ENCODE measurements at regions not wholly inside any gene's neighbourhood (a gene's known extent, or its start where the extent isn't known, plus 50 kb on each side); places are given as distances from the start of the nearest gene placed in this dataset.

DNA sequence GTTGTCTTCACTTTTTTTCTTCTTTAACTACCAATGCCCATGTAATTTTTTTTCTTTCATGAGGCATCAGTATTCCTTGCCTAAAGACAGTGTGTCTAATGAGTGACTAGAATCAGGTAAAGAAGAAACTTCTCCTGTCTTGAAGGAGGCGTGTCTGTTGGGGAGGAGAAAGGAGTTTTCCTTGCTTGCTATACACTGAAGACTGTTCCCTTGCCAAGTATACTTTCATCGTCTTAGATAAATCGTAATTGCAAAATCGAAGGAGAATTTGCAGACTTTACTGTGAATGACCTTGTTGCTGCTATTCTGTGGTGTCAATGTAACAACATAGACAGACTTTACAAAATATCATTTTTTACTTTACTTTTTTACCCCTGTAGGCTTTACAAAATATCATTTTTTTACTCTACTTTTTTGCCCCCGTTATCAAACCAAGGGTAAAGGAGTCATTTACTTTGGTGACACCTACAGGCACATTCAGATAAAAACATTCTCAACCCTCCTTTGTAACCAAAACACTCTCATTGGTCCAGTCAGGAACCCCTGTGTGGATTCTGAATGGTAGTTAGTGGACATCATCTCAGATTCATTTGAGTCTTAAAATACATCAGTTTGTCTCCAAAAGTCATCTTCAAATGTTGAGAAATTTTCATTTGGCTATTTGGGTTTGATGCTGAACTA, 232.4 kb downstream of the AHR start:
- TF ChIP-seq, protein P1, sequence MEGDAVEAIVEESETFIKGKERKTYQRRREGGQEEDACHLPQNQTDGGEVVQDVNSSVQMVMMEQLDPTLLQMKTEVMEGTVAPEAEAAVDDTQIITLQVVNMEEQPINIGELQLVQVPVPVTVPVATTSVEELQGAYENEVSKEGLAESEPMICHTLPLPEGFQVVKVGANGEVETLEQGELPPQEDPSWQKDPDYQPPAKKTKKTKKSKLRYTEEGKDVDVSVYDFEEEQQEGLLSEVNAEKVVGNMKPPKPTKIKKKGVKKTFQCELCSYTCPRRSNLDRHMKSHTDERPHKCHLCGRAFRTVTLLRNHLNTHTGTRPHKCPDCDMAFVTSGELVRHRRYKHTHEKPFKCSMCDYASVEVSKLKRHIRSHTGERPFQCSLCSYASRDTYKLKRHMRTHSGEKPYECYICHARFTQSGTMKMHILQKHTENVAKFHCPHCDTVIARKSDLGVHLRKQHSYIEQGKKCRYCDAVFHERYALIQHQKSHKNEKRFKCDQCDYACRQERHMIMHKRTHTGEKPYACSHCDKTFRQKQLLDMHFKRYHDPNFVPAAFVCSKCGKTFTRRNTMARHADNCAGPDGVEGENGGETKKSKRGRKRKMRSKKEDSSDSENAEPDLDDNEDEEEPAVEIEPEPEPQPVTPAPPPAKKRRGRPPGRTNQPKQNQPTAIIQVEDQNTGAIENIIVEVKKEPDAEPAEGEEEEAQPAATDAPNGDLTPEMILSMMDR (IDR thresholded peaks at IDR 0.05; ENCODE audit: unreplicated experiment), result peak; percentile 17
- BruUV-seq (replicated peaks), result no TSS peak
- H3K36me3 Mint-ChIP-seq (ENCODE audit: insufficient read depth, unreplicated experiment), result no peaks in the 10 kb centered on the region
- intact Hi-C loops (cut with micrococcal nuclease), result loop anchor here (1.0 to 10.0 kb wide), 5 partner anchors 69 to 606 kb away; no protein-coding TSS in a partner anchor
- ChIA-PET POLR2A (interaction anchor here (0.7 to 2.6 kb wide), 5 partner anchors 9 to 229 kb away, joined by 3 to 16 read pairs (median 4); no protein-coding TSS in a partner anchor), CTCF (interaction anchor here (0.7 to 2.5 kb wide), 8 partner anchors 10 to 547 kb away, joined by 3 to 21 read pairs (median 3); no protein-coding TSS in a partner anchor)
- peaks cover 7% of the 10 kb centered on the region for H3K9me3 Mint-ChIP-seq (ENCODE audit: unreplicated experiment)
- no peaks in the 10 kb centered on the region for H3K27me3 Mint-ChIP-seq (ENCODE audit: insufficient read depth, unreplicated experiment)
- H3K4me3 Mint-ChIP-seq (ENCODE audit: unreplicated experiment), result no peak overlapping the region
- peak; percentile 44 for DNase-seq (ENCODE audit: unreplicated experiment)
- peaks cover 45% of the 10 kb centered on the region for H3K4me1 Mint-ChIP-seq (ENCODE audit: insufficient read depth, unreplicated experiment)
- peak overlapping the region; percentile 52 for H3K27ac Mint-ChIP-seq (ENCODE audit: low read depth, unreplicated experiment)

DNA sequence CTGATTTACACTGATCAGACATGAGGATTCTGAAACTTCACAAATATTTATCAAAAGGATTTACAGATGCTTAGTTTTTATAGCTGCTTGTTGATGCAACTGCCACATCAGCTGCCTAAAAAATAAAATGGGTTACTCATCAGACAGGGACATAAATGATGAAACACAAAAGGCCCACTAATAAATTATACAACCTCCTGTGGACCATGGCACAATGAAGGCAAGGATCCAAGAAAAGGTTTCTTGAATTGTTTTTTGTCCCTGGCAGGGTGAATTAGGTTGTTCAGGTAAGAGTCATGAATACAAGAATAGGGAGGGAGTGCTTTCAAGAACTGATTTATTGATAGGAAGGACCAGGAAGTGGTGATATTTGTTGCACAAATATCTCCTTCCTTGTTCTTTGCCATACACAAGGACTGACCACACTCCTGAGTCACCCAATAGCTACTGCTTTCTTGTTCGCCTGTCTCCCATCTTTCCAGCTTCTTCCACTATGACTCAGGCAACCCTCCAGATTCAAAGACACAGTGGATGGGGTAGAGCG, 234.5 kb downstream of the AHR start:
- Mint-ChIP-seq H3K9me3 (ENCODE audit: unreplicated experiment) (peaks cover 7% of the 10 kb centered on the region), H3K36me3 (ENCODE audit: insufficient read depth, unreplicated experiment) (no peaks in the 10 kb centered on the region), H3K4me1 (ENCODE audit: insufficient read depth, unreplicated experiment) (peaks cover 33% of the 10 kb centered on the region), H3K4me3 (ENCODE audit: unreplicated experiment) (no peak overlapping the region), H3K27me3 (ENCODE audit: insufficient read depth, unreplicated experiment) (no peaks in the 10 kb centered on the region), H3K27ac (ENCODE audit: low read depth, unreplicated experiment) (peak overlapping the region; percentile 81)
- POLR2A ChIA-PET, result interaction anchor here (0.6 to 2.6 kb wide), 8 partner anchors 10 to 231 kb away, joined by 3 to 16 read pairs (median 6); no protein-coding TSS in a partner anchor
- BruUV-seq (replicated peaks), result no TSS peak
- TF ChIP-seq, protein P1 (IDR thresholded peaks at IDR 0.05; ENCODE audit: unreplicated experiment), result no peak
- intact Hi-C loops (cut with micrococcal nuclease), result loop anchor here (1.0 to 10.0 kb wide), 4 partner anchors 9 to 608 kb away; no protein-coding TSS in a partner anchor
- DNase-seq (ENCODE audit: unreplicated experiment), result peak; percentile 84
- CTCF ChIA-PET, result interaction anchor here (0.7 to 2.5 kb wide), 4 partner anchors 81 to 231 kb away, joined by 3 to 21 read pairs (median 10); no protein-coding TSS in a partner anchor

DNA sequence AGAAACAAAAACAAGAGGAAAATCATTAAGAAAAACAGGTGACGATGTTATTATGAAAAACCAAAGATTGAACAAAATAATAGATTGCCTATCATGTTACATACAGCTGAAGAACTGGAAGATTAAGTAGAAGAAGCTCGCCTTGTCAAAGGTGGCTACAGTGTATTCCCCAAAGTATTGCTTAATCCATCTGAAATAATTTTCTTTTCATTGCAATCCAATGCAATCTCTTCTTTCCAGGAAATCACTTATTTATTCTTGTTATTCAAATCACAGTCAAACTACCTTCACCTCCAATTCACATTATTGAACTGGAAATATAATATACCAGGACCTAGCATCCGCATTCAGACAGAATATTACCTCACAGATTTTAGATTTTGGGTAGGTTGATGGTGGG, 235.9 kb downstream of the AHR start:
- H3K9me3 Mint-ChIP-seq (ENCODE audit: unreplicated experiment), result peaks cover under 1% of the 10 kb centered on the region
- H3K27ac Mint-ChIP-seq (ENCODE audit: low read depth, unreplicated experiment), result no peak overlapping the region
- intact Hi-C loops (cut with micrococcal nuclease), result loop anchor here (5.0 to 10.0 kb wide), 3 partner anchors 108 to 610 kb away; no protein-coding TSS in a partner anchor
- ChIA-PET CTCF (no interaction called here), POLR2A (no interaction called here)
- DNase-seq (ENCODE audit: unreplicated experiment), result no peak
- H3K4me3 Mint-ChIP-seq (ENCODE audit: unreplicated experiment), result no peak overlapping the region
- no peaks in the 10 kb centered on the region for H3K27me3 Mint-ChIP-seq (ENCODE audit: insufficient read depth, unreplicated experiment)
- no peaks in the 10 kb centered on the region for H3K36me3 Mint-ChIP-seq (ENCODE audit: insufficient read depth, unreplicated experiment)
- TF ChIP-seq, protein P1 (IDR thresholded peaks at IDR 0.05; ENCODE audit: unreplicated experiment), result no peak
- no TSS peak for BruUV-seq (replicated peaks)
- peaks cover 25% of the 10 kb centered on the region for H3K4me1 Mint-ChIP-seq (ENCODE audit: insufficient read depth, unreplicated experiment)

DNA sequence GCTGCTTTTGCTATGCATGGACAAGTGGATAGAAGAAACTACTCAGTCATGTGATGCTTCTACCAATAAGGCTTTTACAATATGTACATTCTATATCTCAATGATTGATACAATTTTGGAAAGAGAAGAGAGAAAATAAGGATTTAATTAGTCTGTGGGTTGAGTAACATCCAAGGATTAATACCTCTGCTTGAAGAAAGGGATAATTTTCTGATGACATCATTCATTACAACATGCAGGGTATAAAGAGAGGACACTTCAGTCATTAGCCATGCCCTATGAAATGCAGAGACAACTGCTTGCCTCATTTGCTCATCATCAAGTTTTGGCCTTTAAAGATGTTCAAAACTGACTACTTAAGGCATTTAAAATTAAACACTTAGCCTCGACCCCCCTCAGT, 237.3 kb downstream of the AHR start:
- Mint-ChIP-seq H3K27ac (ENCODE audit: low read depth, unreplicated experiment) (no peak overlapping the region), H3K4me3 (ENCODE audit: unreplicated experiment) (no peak overlapping the region), H3K9me3 (ENCODE audit: unreplicated experiment) (no peaks in the 10 kb centered on the region), H3K36me3 (ENCODE audit: insufficient read depth, unreplicated experiment) (no peaks in the 10 kb centered on the region), H3K27me3 (ENCODE audit: insufficient read depth, unreplicated experiment) (no peaks in the 10 kb centered on the region), H3K4me1 (ENCODE audit: insufficient read depth, unreplicated experiment) (peaks cover 25% of the 10 kb centered on the region)
- ChIA-PET POLR2A (interaction anchor here (0.7 kb wide), 1 partner anchor 173 kb away, joined by 4 read pairs; no protein-coding TSS in a partner anchor), CTCF (no interaction called here)
- intact Hi-C loops (cut with micrococcal nuclease), result loop anchor here (10.0 kb wide), 2 partner anchors 551 to 611 kb away; no protein-coding TSS in a partner anchor
- no peak for DNase-seq (ENCODE audit: unreplicated experiment)
- TF ChIP-seq, protein P1 (IDR thresholded peaks at IDR 0.05; ENCODE audit: unreplicated experiment), result no peak
- BruUV-seq (replicated peaks), result no TSS peak
